Naive thymus-derived CD8-positive, alpha-beta T cell (primary cell): ENCODE measurements at regions not wholly inside any gene's neighbourhood (a gene's known extent, or its start where the extent isn't known, plus 50 kb on each side); places are given as distances from the start of the nearest gene placed in this dataset.

Source experiments
- ATAC-seq, 2 donors: fragments of 150-1000 bp; cut with Tn5 transposase in 1 of 2; sonication (Bioruptor Pico), chemical (Tn5 transposase) in 1 of 2; 1 replicate in 1 of 2; 2 replicates in 1 of 2; pipeline ENCODE4 v1.10.0; 2021; ENCODE audit warnings: mild to moderate bottlenecking in 2 of 2, moderate library complexity in 2 of 2
- POLR2A ChIA-PET: fragments of 350-600 bp; sonication (Branson Sonifier 250); formaldehyde crosslinking; loops from one replicate; lab custom pipeline; 2021; ENCODE audit warnings: antibody characterized with exemption; lab: Charles Lee
- DNase-seq, 10 donors: peaks; one replicate each; pipeline versions ENCODE4 v3.0.0 to v3.0.0-alpha.2; 2020 to 2022
- H3K27ac Mint-ChIP-seq, 10 donors: one replicate each; pipeline ENCODE4 v1.8.0; 2020 to 2022; ENCODE audit warnings: mild to moderate bottlenecking in 10 of 10, mixed read lengths in 10 of 10, moderate library complexity in 4 of 10, inconsistent platforms in 1 of 10
- H3K27me3 Mint-ChIP-seq, 5 donors: one replicate each; pipeline ENCODE4 v1.8.0; 2021 to 2022; ENCODE audit warnings: mixed read lengths in 5 of 5
- H3K36me3 Mint-ChIP-seq, 3 donors: one replicate each; pipeline ENCODE4 v1.8.0; 2020 to 2022; ENCODE audit warnings: mixed read lengths in 3 of 3, mild to moderate bottlenecking in 2 of 3, inconsistent platforms in 1 of 3
- H3K4me1 Mint-ChIP-seq, 4 donors: one replicate each; pipeline ENCODE4 v1.8.0; 2021 to 2022; ENCODE audit warnings: mixed read lengths in 4 of 4
- H3K4me3 Mint-ChIP-seq, 10 donors: one replicate each; pipeline ENCODE4 v1.8.0; 2020 to 2022; ENCODE audit warnings: mild to moderate bottlenecking in 10 of 10, mixed read lengths in 10 of 10, moderate library complexity in 6 of 10, inconsistent platforms in 1 of 10
- H3K9me3 Mint-ChIP-seq, 9 donors: one replicate each; pipeline ENCODE4 v1.8.0; 2020 to 2022; ENCODE audit warnings: mixed read lengths in 9 of 9, mild to moderate bottlenecking in 3 of 9, inconsistent platforms in 1 of 9, moderate library complexity in 1 of 9

DNA sequence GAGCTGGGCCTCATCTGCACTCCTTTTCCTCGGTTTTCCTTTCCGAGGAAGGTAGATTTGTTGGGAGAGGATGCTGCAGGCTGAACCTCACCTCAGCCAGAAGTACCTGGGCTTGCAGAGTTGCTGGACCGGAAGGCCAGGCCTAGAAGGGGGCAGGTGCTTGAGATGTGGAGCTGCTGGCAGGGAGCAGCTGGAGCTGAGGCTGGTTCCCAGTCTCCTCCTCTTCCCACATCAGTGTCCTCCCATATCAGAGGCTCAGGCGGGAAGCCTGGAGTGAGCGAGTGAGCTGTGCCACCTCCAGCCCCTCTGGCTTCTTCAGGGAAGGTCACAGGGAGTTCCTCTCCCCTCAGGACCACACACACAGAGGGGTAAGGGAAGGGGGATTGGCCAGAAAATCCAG lies 259.4 kb downstream of the GADD45G start:
- ATAC-seq (no peak), DNase-seq (no peak)
- no peak overlapping the region for H3K4me3 Mint-ChIP-seq
- peaks cover 0 to 6% (median 0%) of the 10 kb centered on the region in 5 donors for H3K27me3 Mint-ChIP-seq
- H3K4me1 Mint-ChIP-seq: peaks cover 0 to 2% (median 0%) of the 10 kb centered on the region in 4 donors
- no peaks in the 10 kb centered on the region for H3K36me3 Mint-ChIP-seq
- POLR2A ChIA-PET: no interaction called here
- H3K27ac Mint-ChIP-seq: no peak overlapping the region
- no peaks in the 10 kb centered on the region for H3K9me3 Mint-ChIP-seq

DNA sequence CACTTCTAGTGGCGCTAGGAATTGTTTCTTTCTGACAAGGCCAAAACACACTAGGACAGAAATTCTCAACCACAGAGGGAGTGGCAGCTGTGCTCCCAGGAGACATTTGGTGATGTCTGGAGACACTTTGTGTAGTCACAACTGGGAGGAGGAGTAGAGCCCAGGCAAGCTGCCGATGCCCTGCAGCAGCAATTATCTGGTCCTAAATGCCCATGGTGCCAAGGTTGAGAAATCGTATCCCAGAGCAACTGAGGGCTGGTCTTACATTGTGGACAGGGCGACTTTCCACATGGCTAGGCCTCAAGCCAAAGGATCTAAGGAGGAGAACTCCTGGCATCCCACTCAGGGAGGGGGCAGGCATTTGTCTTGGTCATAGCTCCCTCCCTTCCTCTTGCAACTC lies 259.9 kb downstream of the GADD45G start:
- DNase-seq: no peak
- H3K4me1 Mint-ChIP-seq: peaks cover 0 to 2% (median 0%) of the 10 kb centered on the region in 4 donors
- POLR2A ChIA-PET: no interaction called here
- H3K36me3 Mint-ChIP-seq: no peaks in the 10 kb centered on the region
- H3K4me3 Mint-ChIP-seq: no peak overlapping the region
- peaks cover 0 to 5% (median 0%) of the 10 kb centered on the region in 5 donors for H3K27me3 Mint-ChIP-seq
- no peak overlapping the region for H3K27ac Mint-ChIP-seq
- no peak for ATAC-seq
- no peaks in the 10 kb centered on the region for H3K9me3 Mint-ChIP-seq

DNA sequence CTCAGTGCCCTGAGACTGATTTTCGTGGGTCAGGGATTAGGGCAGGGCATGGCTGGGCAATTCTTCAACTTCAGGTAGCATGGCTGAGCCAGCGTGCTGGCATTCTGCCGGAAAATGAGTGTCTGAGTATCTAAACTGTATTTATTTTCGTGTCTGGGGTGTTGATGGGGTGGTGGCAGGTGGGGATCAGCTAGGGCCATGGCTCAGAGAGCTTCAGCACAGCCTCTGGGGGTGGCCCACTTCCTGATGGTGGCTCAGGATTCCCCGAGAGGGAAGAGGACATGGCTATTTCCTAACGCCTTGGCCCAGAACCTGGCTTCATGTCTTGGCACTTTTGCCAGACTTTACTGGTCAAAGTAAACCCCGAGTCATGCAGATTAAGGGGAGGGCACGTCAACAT lies 260.5 kb downstream of the GADD45G start:
- Mint-ChIP-seq H3K27me3 (peaks cover 0 to 4% (median 0%) of the 10 kb centered on the region in 5 donors), H3K9me3 (no peaks in the 10 kb centered on the region), H3K4me1 (peaks cover 0 to 2% (median 0%) of the 10 kb centered on the region in 4 donors), H3K4me3 (no peak overlapping the region), H3K36me3 (no peaks in the 10 kb centered on the region), H3K27ac (no peak overlapping the region)
- POLR2A ChIA-PET: no interaction called here
- ATAC-seq (no peak), DNase-seq (no peak)

DNA sequence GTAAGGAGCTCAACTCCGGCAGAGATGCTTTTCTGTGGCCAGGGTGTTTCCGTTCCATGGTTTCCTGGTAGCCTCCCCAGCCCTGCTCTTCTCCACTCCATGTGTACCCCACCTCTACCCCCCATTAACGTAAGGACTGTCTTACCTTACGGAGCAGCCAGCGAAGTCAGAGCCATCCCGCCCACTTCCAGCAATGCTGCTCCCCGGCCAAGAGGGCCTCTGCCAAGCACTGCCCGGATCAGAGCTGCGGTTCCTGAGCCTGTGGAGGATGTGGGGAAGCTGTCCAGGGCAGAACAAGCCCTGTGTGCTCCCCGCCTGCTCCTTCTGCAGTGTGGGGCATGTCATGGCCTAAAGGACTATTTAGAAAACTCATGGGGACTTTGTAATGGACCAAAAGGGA lies 261.2 kb downstream of the GADD45G start:
- Mint-ChIP-seq H3K4me3 (no peak overlapping the region), H3K9me3 (no peaks in the 10 kb centered on the region), H3K27ac (no peak overlapping the region), H3K36me3 (no peaks in the 10 kb centered on the region), H3K27me3 (no peaks in the 10 kb centered on the region), H3K4me1 (peaks cover 0 to 2% (median 0%) of the 10 kb centered on the region in 4 donors)
- ATAC-seq (no peak), DNase-seq (no peak)
- POLR2A ChIA-PET: no interaction called here

DNA sequence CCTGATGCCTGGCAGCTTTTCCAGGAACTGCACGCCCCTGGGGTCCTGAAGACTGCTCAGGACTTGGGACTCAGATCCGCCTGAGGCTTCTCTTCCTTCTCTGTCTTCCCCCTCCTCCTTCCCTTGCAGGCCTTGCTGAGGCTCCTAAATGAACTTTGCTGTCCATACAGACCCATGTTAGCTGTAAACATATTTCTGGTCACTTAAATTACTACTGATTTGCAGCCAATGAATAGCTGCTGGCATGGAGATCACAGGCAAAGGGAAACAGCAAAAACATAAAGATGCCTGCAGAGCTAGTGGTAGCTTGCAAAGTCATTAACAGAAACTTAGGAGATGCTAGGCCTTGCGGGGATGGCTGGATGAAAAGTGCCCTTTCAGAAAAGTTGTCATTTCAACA lies 261.9 kb downstream of the GADD45G start:
- Mint-ChIP-seq H3K27me3 (no peaks in the 10 kb centered on the region), H3K9me3 (no peaks in the 10 kb centered on the region), H3K27ac (no peak overlapping the region), H3K4me3 (no peak overlapping the region), H3K36me3 (no peaks in the 10 kb centered on the region), H3K4me1 (peaks cover 0 to 2% (median 0%) of the 10 kb centered on the region in 4 donors)
- DNase-seq: no peak
- POLR2A ChIA-PET: no interaction called here
- ATAC-seq: no peak

DNA sequence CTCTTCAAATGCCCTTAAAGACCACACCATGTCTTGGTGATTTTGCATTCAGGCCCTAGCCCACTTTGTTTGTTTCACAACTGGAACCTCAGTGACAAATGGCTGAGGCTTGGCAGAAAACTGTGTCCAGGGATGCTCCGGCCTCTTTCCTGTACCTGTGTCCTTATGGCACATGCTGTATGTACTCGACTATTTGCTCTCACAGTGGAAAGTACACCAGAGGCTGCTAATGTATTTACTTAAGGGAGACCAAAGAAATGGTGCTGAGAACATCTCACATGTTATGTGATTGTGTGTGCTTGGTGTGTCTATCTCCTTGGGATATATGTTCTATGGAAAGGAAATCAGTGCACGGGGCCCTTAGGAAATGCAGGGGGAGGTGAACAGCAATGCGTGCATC lies 263.3 kb downstream of the GADD45G start:
- Mint-ChIP-seq H3K4me3 (no peak overlapping the region), H3K27ac (no peak overlapping the region), H3K27me3 (no peaks in the 10 kb centered on the region), H3K9me3 (no peaks in the 10 kb centered on the region), H3K4me1 (peaks cover 0 to 2% (median 0%) of the 10 kb centered on the region in 4 donors), H3K36me3 (no peaks in the 10 kb centered on the region)
- ATAC-seq: no peak
- DNase-seq: no peak
- POLR2A ChIA-PET: no interaction called here

DNA sequence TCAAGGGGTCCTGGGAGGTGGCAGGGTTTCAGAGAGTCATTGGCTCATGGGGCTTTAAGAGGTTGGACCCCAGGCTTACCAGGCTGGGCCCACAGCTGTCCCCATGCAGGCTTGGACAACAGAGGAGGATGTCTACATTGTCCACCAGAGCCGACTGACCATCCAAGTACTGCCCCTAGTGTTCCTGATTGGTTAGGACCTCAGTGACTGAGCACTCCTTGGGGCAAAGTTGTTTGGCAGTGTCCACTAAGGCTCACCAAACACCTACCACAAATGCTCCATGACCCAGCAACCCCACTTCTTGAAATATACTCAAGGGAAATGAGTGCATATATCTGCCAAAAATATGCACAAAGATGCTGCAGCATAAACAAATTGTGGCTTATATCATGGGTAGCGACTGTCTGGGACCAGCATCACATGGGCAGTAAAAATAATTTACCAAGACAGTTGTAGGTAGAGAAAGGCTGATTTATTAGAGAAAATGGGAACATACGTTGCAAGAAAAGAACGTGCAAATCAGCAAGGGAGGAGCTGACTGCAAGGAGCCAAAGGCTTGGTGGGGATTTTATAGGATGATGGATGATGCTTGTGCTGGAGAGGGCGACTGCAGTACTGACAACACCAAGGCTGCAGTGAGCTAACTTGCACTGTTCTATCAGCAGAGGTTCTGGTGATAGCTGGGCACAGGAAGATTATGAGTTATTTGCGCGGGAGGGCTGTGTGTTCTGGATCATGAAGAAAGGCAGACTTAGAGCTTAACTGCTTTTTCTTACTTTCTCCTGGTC lies 265.2 kb downstream of the GADD45G start:
- no peak overlapping the region for H3K27ac Mint-ChIP-seq
- POLR2A ChIA-PET: interaction anchor here (0.7 kb wide), 1 partner anchor 37 kb away, joined by 6 read pairs; no protein-coding TSS in a partner anchor
- DNase-seq (no peak), ATAC-seq (no peak)
- H3K27me3 Mint-ChIP-seq: no peaks in the 10 kb centered on the region
- H3K36me3 Mint-ChIP-seq: no peaks in the 10 kb centered on the region
- no peaks in the 10 kb centered on the region for H3K9me3 Mint-ChIP-seq
- no peak overlapping the region for H3K4me3 Mint-ChIP-seq
- H3K4me1 Mint-ChIP-seq: peaks cover 0 to 2% (median 0%) of the 10 kb centered on the region in 4 donors

DNA sequence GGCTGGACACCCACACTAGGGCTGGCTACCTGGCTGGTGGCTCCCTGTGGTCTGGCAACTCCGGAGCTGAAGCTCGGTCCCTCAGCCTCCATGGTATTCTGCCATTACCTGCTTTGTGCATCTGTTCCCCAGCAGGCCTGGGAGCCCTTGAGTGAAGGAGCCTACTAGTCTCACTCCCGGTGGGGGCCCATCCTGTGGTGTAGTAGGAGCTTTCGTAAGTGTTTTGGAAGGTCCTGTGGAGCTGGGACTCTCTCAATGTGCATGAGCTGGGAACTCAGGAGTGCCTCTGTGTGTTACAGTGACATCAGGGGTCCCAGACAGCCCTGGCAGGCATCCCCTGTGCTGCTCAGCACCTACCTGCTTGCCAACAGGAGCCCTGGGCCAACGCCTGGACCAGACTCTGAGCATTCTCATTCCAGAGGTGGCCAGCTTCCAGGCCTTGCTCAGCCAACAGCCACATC lies 267.1 kb downstream of the GADD45G start:
- no peak overlapping the region for H3K4me3 Mint-ChIP-seq
- H3K27me3 Mint-ChIP-seq: no peaks in the 10 kb centered on the region
- DNase-seq: peak in 1 of 10 donors; percentile 43
- H3K36me3 Mint-ChIP-seq: no peaks in the 10 kb centered on the region
- ATAC-seq: no peak
- no peaks in the 10 kb centered on the region for H3K9me3 Mint-ChIP-seq
- H3K4me1 Mint-ChIP-seq: no peaks in the 10 kb centered on the region
- no peak overlapping the region for H3K27ac Mint-ChIP-seq
- POLR2A ChIA-PET: no interaction called here

DNA sequence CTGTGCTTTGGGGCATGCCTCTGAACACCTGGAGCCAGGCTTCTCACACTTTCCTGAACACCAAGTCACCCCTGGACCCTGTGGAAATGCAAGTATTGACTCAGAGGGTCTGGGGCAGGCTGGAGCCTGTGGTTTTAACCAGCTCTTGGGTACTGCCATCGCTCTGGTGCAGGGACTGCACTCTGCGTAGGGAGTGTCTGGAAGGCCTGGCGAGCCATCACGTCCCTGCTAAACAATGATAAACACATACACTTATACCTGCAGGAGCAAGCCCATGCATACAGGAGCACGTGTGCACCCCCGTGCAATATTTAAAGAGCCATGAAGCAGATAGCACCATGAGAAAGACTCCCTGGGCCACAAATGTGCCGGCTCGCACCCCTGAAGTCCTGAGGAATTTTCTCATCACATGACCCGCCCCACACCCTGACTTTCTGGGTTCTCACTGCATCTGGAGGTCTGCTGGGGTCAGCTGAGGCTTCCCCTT lies 267.7 kb downstream of the GADD45G start:
- no peaks in the 10 kb centered on the region for H3K27me3 Mint-ChIP-seq
- ATAC-seq (no peak), DNase-seq (peak in 1 of 10 donors; percentile 50)
- no peaks in the 10 kb centered on the region for H3K9me3 Mint-ChIP-seq
- no peaks in the 10 kb centered on the region for H3K36me3 Mint-ChIP-seq
- POLR2A ChIA-PET: no interaction called here
- no peak overlapping the region for H3K4me3 Mint-ChIP-seq
- H3K27ac Mint-ChIP-seq: no peak overlapping the region
- H3K4me1 Mint-ChIP-seq: no peaks in the 10 kb centered on the region

DNA sequence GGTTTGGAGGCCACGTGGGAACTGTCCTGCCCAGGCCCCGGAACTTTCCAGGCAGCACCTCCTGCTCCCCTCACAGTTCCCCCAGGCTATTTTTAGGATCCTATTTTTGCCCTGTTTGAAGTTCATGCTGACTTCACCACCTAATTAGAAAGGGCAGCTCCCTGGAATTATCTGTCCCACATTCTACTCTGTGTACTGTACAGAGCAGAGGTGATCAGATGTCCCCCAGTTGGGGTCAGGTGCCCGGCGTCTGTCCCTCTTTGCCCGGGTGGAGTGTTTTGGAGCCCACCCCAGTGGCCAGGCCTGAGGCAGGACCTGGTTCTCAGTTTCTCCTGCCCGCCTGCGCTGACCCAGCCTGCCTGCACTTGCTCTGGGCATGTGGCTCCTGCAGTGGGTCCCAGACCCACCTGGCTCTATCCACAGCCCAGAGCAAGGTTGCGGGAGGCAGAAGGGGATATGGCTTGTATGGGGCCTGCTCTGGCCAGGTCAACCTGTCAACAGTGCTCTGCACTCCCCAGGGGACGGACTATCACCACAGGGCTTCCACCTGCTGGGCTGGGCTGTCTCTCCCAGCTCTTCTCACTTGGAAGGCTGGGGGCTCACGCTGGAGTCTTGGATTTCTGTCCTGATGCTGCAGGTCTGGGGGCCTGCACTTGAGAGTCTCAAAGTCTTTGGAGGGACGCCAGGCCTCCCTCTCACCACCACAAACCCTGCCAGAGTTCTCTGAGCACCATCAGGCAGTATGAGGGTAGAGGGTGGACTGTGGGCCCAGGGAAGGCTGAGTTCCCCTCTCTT lies 268.3 kb downstream of the GADD45G start:
- DNase-seq: peak in 1 of 10 donors; percentile 30
- POLR2A ChIA-PET: no interaction called here
- no peaks in the 10 kb centered on the region for H3K4me1 Mint-ChIP-seq
- no peaks in the 10 kb centered on the region for H3K36me3 Mint-ChIP-seq
- ATAC-seq: no peak
- no peaks in the 10 kb centered on the region for H3K9me3 Mint-ChIP-seq
- H3K27ac Mint-ChIP-seq: no peak overlapping the region
- H3K27me3 Mint-ChIP-seq: no peaks in the 10 kb centered on the region
- no peak overlapping the region for H3K4me3 Mint-ChIP-seq

DNA sequence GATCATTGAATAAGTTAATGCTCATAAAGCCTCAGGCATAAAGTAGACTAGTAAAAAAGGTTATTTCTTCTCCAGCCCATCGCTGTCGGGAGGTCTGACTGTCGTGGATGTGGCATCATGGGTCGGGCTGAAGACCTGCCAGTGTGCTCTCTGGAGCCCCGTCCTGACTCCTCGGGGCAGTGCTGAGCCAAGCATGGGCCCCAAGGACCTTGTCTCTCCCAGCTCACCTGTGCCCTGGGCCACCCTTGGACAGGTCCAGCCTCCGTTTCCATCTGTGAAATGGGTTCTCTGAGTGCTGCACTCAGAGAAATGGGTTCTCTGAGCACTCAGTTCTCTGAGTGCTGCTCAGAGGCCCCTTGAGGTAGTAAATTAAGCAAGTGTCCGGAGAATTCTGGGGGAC lies 269.0 kb downstream of the GADD45G start:
- Mint-ChIP-seq H3K4me1 (no peaks in the 10 kb centered on the region), H3K27ac (no peak overlapping the region), H3K9me3 (no peaks in the 10 kb centered on the region), H3K27me3 (no peaks in the 10 kb centered on the region), H3K36me3 (no peaks in the 10 kb centered on the region), H3K4me3 (no peak overlapping the region)
- no peak for ATAC-seq
- peak in 1 of 10 donors; percentile 24 for DNase-seq
- POLR2A ChIA-PET: no interaction called here

DNA sequence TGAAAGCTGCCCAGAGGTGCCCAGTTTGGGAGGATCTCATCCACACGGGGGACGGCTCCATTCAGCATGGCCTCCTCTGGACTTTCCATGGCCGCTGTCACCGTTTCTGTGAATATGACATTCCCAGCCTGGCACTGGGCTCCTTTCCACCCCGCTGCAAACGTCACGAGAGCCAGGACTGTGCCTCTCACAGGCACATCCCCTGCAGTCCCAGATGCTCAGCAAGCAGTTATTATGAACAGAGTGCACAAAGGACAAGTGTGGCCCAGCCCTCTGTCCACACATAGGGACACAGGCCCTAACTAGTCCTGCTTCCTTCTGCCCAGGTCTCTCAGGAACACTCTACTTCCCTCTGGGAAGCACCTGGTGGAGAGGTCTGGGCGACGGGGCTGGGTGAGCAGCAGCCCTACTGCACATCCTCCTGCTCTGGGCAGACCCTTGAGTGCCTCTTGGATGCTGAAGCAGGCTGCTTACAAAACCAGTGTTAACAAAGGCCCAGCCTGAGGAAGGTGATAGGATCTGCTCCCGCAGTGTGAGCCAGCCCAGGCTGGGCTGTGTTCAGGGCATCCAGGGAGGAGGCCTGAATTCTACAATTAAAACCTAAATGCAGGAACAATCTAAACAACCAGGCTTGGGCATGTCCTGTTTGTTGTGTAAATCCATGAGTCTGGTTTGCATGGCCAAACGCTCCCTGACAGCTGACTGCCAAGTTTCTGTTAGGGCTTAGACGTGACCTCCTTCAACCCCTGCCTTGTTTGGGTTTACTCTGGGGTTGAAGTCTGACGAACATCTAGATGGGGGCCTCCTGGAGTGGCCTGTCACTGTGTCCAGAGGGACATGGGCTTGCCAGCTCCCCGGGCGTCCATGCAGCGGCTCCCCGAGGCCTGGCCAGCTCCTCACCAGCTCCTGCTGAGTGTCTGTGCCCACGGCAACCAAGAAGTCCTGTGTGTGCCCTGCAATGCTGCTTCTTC lies 269.8 kb downstream of the GADD45G start:
- no peaks in the 10 kb centered on the region for H3K4me1 Mint-ChIP-seq
- POLR2A ChIA-PET: no interaction called here
- H3K4me3 Mint-ChIP-seq: no peak overlapping the region
- H3K9me3 Mint-ChIP-seq: no peaks in the 10 kb centered on the region
- no peaks in the 10 kb centered on the region for H3K36me3 Mint-ChIP-seq
- H3K27me3 Mint-ChIP-seq: no peaks in the 10 kb centered on the region
- no peak overlapping the region for H3K27ac Mint-ChIP-seq
- peak in 1 of 10 donors; percentile 14 for DNase-seq
- ATAC-seq: no peak
